KBM-7 (cell line): ENCODE measurements at regions not wholly inside any gene's neighbourhood (a gene's known extent, or its start where the extent isn't known, plus 50 kb on each side); places are given as distances from the start of the nearest gene placed in this dataset.
"Not testable (repeated sequence)": the region's sequence is repeated elsewhere in the genome, so short reads cannot be mapped to it uniquely, and the experiment has no call there.

Experiments
- DNase-seq: peaks from one replicate; pipeline ENCODE4 v3.0.0-alpha.2; 2015
- in situ Hi-C: fragments of 300-500 bp; cut with MboI; formaldehyde crosslinking; loops from 2 replicates; pipeline ENCODE4 v1.14.3; 2020; ENCODE audit warnings: low sequenced_read_pairs, low pct_unique_long_range_greater_than_20kb, mixed read lengths

- DNase-seq, result no peak
Observed at GRCh38 chr5:173498739-173499470, 117.5 kb downstream of the BOD1 start.

GRCh38 chr5:173498286-173498685 is 118.2 kb downstream of the BOD1 start:
- in situ Hi-C loops, result no loop called here
- DNase-seq, result no peak

More at GRCh38 chr5:173498739-173499470, 117.5 kb downstream of the BOD1 start:
- in situ Hi-C loops, result no loop called here

DNA sequence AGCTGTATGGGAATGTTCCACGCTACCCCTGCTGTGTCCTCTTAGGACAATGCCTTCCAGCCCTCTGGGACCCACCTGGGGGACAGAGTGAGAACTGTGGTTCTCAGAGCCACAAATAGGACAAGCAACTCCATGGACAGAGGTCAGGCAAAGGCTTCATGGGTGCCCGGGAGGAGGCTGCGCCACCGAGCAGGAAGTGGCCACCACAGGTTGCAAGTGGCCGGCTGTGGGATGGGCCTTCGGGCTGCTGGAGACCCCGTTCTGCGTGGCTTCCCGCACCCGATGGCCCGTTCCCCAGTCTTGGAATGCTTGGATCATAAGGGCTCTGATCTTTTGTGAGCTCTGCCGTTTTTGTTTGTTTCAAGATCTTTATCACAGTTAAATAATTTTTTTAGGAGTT is 118.8 kb downstream of the BOD1 start:
- in situ Hi-C loops, result no loop called here

DNA sequence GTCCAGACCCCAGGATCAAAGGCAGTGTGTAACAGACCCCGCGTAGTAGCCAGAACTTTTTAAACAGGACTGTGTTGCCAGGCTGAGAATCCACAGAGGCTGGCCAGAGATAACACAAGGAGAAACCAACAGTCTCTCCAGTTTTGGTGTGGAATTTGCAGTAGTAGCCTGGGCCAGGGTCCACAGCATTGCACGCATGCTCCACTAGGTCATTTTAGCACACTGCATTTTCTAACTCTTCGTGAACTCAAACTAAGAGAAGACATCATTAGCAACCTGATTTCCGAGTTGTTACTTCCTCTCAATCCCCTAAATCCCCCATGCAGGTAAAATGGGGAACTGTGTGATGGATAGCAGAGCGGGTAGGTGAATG is 119.6 kb downstream of the BOD1 start:
- DNase-seq, result no peak
- in situ Hi-C loops, result no loop called here

More for the DNA sequence above, 118.8 kb downstream of the BOD1 start:
- DNase-seq, result no peak

- DNase-seq, result no peak
- in situ Hi-C loops, result no loop called here
Observed at GRCh38 chr5:173496129-173496882, 120.1 kb downstream of the BOD1 start.

DNA sequence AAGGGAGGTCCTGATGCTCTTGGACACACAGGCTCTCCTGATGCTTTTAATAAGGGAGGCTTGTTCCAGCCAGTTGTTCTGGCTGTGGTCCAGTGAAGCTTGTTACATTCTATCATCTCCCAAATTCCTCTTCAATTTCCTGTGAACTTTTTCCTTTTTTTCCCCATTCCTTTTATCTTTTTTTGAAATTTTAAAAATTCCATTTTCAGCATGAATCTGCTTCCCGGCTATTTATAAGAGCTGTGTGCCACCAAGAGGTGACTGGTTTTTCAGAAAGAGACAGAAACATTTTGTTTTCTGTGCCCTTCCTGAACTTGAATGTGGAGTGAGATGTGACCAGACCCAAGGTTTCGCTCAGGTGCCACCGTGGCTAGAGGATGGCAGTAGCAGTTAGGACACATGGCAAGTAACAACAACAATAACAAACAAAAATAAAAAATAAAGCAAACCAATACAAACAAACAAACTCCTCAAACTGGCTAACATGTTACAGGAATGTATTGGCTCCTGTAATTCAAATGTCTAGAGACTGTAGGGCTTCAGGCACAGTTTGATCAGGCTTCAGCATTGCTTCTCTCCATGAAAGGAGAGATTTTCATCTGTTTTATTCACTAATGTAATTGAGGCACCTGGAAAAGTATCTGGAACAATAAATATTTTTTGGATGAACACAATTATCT is 121.1 kb downstream of the BOD1 start:
- in situ Hi-C loops, result no loop called here
- no peak for DNase-seq

- DNase-seq, result no peak
- in situ Hi-C loops, result no loop called here
Observed at GRCh38 chr5:173494446-173494845, 122.0 kb downstream of the BOD1 start.

DNA sequence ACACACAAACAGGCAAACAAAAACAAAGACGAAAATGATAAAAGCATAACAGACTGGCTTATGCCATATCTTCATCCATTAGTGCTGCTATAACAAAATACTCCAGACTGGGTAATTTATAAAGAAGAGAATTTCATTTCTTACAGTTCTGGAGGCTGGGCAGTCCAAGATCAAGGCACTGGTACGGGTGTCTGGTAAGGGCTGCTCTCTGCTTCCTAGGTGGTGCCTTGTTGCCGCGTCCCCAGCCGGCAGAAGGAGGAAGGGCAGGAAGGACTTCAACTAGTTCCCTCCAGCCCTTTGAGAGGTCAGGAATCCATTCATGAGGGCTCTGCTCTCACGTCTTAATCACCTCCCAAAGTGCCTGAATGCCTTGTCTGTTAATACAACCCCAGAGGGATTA is 122.6 kb downstream of the BOD1 start:
- in situ Hi-C loops, result no loop called here
- DNase-seq, result no peak

DNA sequence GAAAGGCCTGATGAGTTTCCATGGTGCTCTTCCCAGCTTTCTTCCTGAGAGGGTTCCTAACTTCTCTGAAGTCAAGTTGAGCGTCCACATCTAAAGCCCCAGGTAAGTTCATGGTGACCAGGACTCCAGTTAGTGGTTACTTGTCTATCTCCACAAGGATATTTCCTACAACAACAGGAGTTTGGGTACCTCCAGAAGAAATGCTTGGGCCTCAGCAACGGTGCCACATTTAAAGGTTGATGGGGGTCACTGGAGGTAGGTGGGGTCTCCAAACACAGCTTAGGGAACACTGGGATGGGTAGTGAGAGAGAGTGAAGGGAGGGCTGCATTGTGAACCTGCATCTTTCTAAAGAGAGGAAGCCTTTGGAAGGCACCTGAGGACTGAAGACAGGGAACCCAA is 123.4 kb downstream of the BOD1 start:
- no peak for DNase-seq
- in situ Hi-C loops, result no loop called here

DNA sequence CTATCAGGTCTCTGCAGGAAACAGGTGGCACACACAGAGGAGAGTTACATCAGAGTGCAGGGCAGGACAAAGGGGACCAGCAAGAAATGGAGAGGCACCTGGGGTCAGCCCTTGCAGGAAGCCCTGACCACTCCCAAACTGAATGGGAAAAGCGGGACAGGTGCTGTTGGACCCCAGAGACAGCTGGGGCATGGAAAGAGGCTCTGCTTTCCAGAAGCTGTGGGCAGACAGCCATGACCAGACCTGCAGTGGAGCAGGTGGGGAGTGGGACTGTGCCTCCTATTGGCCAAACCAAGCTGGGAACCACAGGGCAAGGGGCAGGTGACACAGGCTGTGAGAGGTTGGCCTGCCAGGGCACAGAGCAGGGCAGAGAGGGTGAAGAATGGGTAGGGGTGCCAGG is 125.8 kb downstream of the BOD1 start:
- in situ Hi-C loops, result no loop called here
- DNase-seq, result no peak

- in situ Hi-C loops, result no loop called here
Observed at GRCh38 chr5:173488144-173488543, 128.3 kb downstream of the BOD1 start.

GRCh38 chr5:173487300-173487699 is 129.2 kb downstream of the BOD1 start:
- in situ Hi-C loops, result no loop called here
- no peak for DNase-seq

More at GRCh38 chr5:173488144-173488543, 128.3 kb downstream of the BOD1 start:
- DNase-seq, result no peak

DNA sequence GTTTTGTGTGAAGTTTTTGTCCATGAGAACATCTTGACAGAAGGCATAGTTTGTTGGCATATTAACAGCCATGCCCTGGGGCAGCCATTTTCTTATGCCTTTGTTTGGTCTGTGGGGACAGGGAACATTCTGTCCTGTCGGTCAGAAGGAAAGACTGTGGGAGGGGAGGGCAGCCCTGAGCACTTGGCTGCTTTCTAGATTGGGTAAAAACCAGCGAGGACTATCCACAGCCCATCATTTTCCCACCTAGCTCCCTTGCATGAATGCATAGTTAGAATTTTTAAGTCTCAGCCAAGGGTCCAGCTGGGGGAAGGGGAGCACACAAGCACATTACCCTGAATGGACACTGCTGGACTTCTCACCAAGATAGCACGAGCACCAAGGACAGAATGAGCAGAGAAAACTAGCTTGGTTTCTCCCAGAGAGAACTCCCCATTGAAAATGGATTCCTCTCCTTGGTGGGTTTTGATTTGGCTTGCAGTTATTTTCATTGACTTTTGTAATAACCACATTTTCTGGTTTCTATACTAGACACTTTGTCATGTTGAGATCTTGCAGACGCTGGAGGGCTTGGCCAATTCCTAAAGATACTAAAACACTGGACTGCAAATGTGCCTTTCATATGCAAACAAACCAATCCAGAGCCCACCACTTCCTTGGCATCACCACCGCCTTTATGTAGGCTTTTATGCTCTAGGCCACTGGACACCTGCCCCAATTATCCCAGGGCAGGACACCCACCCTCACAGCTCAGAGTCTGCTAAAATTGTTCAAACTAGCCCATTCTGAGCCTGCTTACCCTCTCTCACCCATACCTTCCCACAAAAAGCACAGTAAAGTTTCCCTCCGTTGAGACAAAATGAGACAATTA is 129.9 kb downstream of the BOD1 start:
- in situ Hi-C loops, result no loop called here
- no peak for DNase-seq

DNA sequence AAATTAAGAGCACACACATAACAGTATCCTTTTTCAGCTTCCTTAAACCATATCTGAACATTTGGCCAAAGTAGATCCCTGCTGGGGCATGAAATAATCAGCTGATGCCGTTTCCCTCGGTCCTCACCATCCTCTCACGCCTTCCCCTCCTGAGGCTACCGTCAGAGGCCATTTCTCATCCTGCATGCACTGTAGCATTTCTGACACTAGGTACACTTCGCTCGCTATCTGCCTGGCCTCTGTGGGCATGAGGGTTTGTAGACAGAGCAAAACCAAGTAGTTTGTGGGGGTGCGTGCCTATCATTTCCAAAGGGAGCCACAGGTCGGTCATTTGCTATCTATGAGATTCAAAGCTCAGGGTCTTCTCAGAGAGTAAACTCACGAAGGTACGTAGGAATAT is 131.9 kb downstream of the BOD1 start:
- in situ Hi-C loops, result no loop called here
- DNase-seq, result no peak

GRCh38 chr5:173483599-173483998 is 132.9 kb downstream of the BOD1 start:
- in situ Hi-C loops, DNase-seq: not testable (repeated sequence)

GRCh38 chr5:173483160-173483559 is 133.3 kb downstream of the BOD1 start:
- DNase-seq, result no peak
- in situ Hi-C loops, result no loop called here

DNA sequence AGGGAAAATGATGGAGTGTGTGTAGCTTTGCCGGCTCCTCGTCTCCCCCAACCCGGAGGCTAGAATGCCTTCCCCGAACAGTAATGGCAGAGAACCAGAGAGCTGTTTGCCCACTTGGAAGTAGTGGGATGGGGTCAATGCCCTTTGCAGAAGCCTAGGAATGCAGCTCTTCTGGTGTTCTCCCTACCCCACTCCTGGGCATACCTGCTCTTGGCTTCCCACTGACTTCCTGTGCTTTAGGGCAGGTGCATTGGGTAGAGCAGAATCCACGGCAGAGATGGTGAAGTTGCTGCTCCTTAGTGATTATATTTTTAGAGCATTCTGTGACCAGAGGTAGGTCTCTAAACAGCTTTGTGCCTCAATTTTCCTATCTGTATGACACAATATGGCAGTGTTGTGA is 134.6 kb downstream of the BOD1 start:
- in situ Hi-C loops, result no loop called here
- no peak for DNase-seq

GRCh38 chr5:173480896-173481295 is 135.6 kb downstream of the BOD1 start:
- no peak for DNase-seq
- in situ Hi-C loops, result no loop called here

- in situ Hi-C loops, result no loop called here
- DNase-seq, result no peak
Observed at GRCh38 chr5:173479711-173480110, 136.7 kb downstream of the BOD1 start.
